DOHH2 (cell line): ENCODE measurements at regions not wholly inside any gene's neighbourhood (a gene's known extent, or its start where the extent isn't known, plus 50 kb on each side); places are given as distances from the start of the nearest gene placed in this dataset.

ENCODE experiments used
- H3F3A ChIP-seq: fragments of 200-600 bp; sonication (generic), shearing (Covaris generic); 2 replicates; pipeline ENCODE4 v1.6.0; 2016; ENCODE audit warnings: antibody characterized with exemption, mild to moderate bottlenecking; ENCODE audit not compliant: control insufficient read depth, insufficient read depth
- H3K27ac ChIP-seq: fragments of 200-600 bp; sonication (generic); 2 replicates; pipeline ENCODE4 v1.5.1; 2014; ENCODE audit warnings: low read depth, mild to moderate bottlenecking, low read length, moderate library complexity
- H3K27me3 ChIP-seq: fragments of 200-600 bp; sonication (generic); 2 replicates; pipeline ENCODE4 v1.6.1; 2014; ENCODE audit warnings: mild to moderate bottlenecking, low read length, mixed read lengths; ENCODE audit not compliant: control insufficient read depth
- H3K36me3 ChIP-seq: fragments of 200-600 bp; sonication (generic); 2 replicates; pipeline ENCODE4 v1.6.1; 2014; ENCODE audit warnings: mild to moderate bottlenecking, low read length, moderate library complexity, mixed read lengths; ENCODE audit not compliant: control insufficient read depth
- H3K4me1 ChIP-seq: fragments of 200-600 bp; sonication (generic); 2 replicates; pipeline ENCODE4 v1.6.1; 2014; ENCODE audit warnings: mild to moderate bottlenecking, low read length, mixed read lengths; ENCODE audit not compliant: control insufficient read depth
- H3K4me2 ChIP-seq: fragments of 200-600 bp; sonication (generic); 2 replicates; pipeline ENCODE4 v1.6.0; 2014; ENCODE audit warnings: mild to moderate bottlenecking, low read length, moderate library complexity
- H3K4me3 ChIP-seq: fragments of 200-600 bp; sonication (generic); 2 replicates; pipeline ENCODE4 v1.5.1; 2014; ENCODE audit warnings: mild to moderate bottlenecking, low read length, mixed read lengths
- H3K79me2 ChIP-seq: fragments of 200-600 bp; sonication (generic); 2 replicates; pipeline ENCODE4 v1.6.1; 2014; ENCODE audit warnings: mild to moderate bottlenecking, low read length, mixed read lengths; ENCODE audit not compliant: control insufficient read depth
- H3K9me2 ChIP-seq: fragments of 200-600 bp; sonication (generic); replicated peaks from 2 replicates; pipeline ENCODE4 v1.6.1; 2014; ENCODE audit warnings: mild to moderate bottlenecking, low read length, mixed read lengths; ENCODE audit not compliant: control insufficient read depth
- H3K9me3 ChIP-seq: fragments of 200-600 bp; sonication (generic); 2 replicates; pipeline ENCODE4 v1.6.1; 2014; ENCODE audit warnings: antibody characterized with exemption, low read length, mixed read lengths; ENCODE audit not compliant: control insufficient read depth, insufficient read depth
- H4K20me1 ChIP-seq: fragments of 200-600 bp; sonication (generic); 2 replicates; pipeline ENCODE4 v1.6.0; 2014; ENCODE audit warnings: low read depth, mild to moderate bottlenecking, antibody characterized with exemption, low read length, moderate library complexity; ENCODE audit not compliant: control insufficient read depth, insufficient read depth
- CTCF ChIP-seq: fragments of 200-600 bp; sonication (generic); IDR thresholded peaks from one replicate; pipeline ENCODE4 v1.5.1; 2014; ENCODE audit warnings: antibody characterized with exemption, mild to moderate bottlenecking, low read depth, low read length; ENCODE audit not compliant: poor library complexity, severe bottlenecking
- EZH2phosphoT487 ChIP-seq: fragments of 200-600 bp; sonication (generic); IDR thresholded peaks from 2 replicates; pipeline ENCODE4 v1.6.1; 2017; ENCODE audit warnings: borderline replicate concordance, mild to moderate bottlenecking, antibody characterized with exemption, low read length, moderate library complexity, mixed read lengths

- Histone ChIP-seq H3K79me2 (no peaks in the 10 kb centered on the region), H3K4me3 (no peak overlapping the region), H3K27me3 (no peaks in the 10 kb centered on the region), H3K27ac (no peak overlapping the region), H3K36me3 (no peaks in the 10 kb centered on the region), H3K9me3 (no peaks in the 10 kb centered on the region), H3K4me2 (no peak overlapping the region), H3K9me2 (no peaks in the 10 kb centered on the region), H4K20me1 (no peaks in the 10 kb centered on the region), H3K4me1 (no peaks in the 10 kb centered on the region), H3F3A (no peaks in the 10 kb centered on the region)
- TF ChIP-seq EZH2phosphoT487 (no peak), CTCF (no peak)
Observed at GRCh38 chr2:144020047-144020446, 499.9 kb downstream of the ZEB2 start.

DNA sequence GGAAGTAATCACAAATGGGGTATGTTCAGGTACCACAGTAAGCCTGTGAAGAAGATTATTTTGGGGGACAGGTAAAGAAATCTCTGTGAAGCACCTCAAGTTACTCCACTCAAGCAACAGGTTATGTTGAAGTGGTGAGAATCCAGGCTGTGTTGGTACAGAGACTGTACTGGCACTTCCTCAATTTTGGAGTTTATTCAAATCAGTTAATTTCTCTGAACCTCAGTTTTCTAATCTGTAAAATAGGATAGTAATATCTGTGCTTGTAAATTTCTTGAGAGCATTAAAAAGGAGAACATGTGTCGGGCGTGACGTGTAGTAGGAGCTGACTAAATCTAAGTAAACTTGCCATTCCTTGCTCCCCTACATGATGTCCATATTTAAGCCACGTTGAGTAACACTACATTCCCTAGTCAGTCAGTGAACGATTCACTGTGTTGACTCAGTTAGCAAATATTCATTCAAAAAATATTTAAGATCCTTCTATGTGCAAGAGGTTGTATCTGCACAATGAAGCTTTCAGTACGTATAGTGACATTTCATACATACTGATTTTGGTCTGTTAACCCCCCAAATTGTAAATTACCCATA lies 504.2 kb downstream of the ZEB2 start:
- H4K20me1 ChIP-seq, result no peaks in the 10 kb centered on the region
- no peaks in the 10 kb centered on the region for H3K4me1 ChIP-seq
- no peak overlapping the region for H3K4me2 ChIP-seq
- no peaks in the 10 kb centered on the region for H3F3A ChIP-seq
- H3K79me2 ChIP-seq, result no peaks in the 10 kb centered on the region
- TF ChIP-seq EZH2phosphoT487 (no peak), CTCF (no peak)
- H3K9me2 ChIP-seq, result no peaks in the 10 kb centered on the region
- H3K4me3 ChIP-seq, result no peak overlapping the region
- no peaks in the 10 kb centered on the region for H3K27me3 ChIP-seq
- H3K9me3 ChIP-seq, result no peaks in the 10 kb centered on the region
- H3K36me3 ChIP-seq, result no peaks in the 10 kb centered on the region
- no peak overlapping the region for H3K27ac ChIP-seq

DNA sequence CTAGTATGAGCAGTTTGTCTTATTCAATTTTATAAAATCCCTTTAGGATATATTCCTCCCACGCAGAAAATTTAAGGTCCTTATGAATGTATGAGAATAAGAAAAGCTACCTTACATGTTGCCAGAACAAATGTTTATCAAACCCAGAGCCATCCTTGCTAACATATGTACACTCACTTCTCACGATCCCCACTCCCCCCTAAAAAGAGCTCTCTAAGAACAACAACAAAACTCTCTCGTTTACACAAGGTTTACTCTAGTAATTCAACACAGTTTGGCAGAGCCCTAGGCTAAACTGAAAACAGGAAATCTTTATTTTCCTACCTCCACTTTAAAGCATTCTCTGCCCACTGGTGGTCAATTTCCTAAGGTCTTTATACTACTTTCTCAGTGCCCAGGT lies 504.9 kb downstream of the ZEB2 start:
- H3K4me3 ChIP-seq, result no peak overlapping the region
- H3K9me3 ChIP-seq, result no peaks in the 10 kb centered on the region
- H3K36me3 ChIP-seq, result no peaks in the 10 kb centered on the region
- no peaks in the 10 kb centered on the region for H3K4me1 ChIP-seq
- no peak overlapping the region for H3K27ac ChIP-seq
- H3K4me2 ChIP-seq, result no peak overlapping the region
- H3K9me2 ChIP-seq, result no peaks in the 10 kb centered on the region
- H4K20me1 ChIP-seq, result no peaks in the 10 kb centered on the region
- no peak for TF ChIP-seq EZH2phosphoT487
- no peak for TF ChIP-seq CTCF
- H3F3A ChIP-seq, result no peaks in the 10 kb centered on the region
- no peaks in the 10 kb centered on the region for H3K79me2 ChIP-seq
- no peaks in the 10 kb centered on the region for H3K27me3 ChIP-seq
